ENCODE measurements at regions not wholly inside any gene's neighbourhood (a gene's known extent, or its start where the extent isn't known, plus 50 kb on each side); places are given as distances from the start of the nearest gene placed in this dataset.

GRCh38 chr2:45123521-45124191, 114.4 kb upstream of the SIX2 start:
- H3K36me3 ChIP-seq: no peaks in the 10 kb centered on the region
- 95% methylated on average over 6 of the region's 6 CpGs for WGBS, 2 donors
- no peak overlapping the region for H3K27ac ChIP-seq
- H3K4me1 ChIP-seq: no peaks in the 10 kb centered on the region
- no peaks in the 10 kb centered on the region for H3K9me3 ChIP-seq
- TF ChIP-seq CTCF (IDR thresholded peaks at IDR 0.05) (no peak), EP300 (IDR thresholded peaks at IDR 0.05) (no peak), POLR2A (IDR thresholded peaks at IDR 0.05) (no peak)
- H3K27me3 ChIP-seq: no peaks in the 10 kb centered on the region
- no peak for DNase-seq (ENCODE audit: low spot score in 2 of 2)
- H3K4me3 ChIP-seq: no peak overlapping the region

GRCh38 chr2:45123065-45123464, 113.8 kb upstream of the SIX2 start:
- Histone ChIP-seq H3K27ac (no peak overlapping the region), H3K36me3 (no peaks in the 10 kb centered on the region), H3K4me1 (no peaks in the 10 kb centered on the region), H3K27me3 (no peaks in the 10 kb centered on the region), H3K9me3 (no peaks in the 10 kb centered on the region), H3K4me3 (no peak overlapping the region)
- no peak for TF ChIP-seq POLR2A (IDR thresholded peaks at IDR 0.05)
- TF ChIP-seq EP300 (IDR thresholded peaks at IDR 0.05): no peak
- TF ChIP-seq CTCF (IDR thresholded peaks at IDR 0.05): no peak
- 61 to 69% methylated on average over 2 of the region's 2 CpGs for WGBS, 2 donors
- no peak for DNase-seq (ENCODE audit: low spot score in 2 of 2)

- H3K27ac ChIP-seq: no peak overlapping the region
- no peaks in the 10 kb centered on the region for H3K4me1 ChIP-seq
- TF ChIP-seq CTCF (IDR thresholded peaks at IDR 0.05) (no peak), POLR2A (IDR thresholded peaks at IDR 0.05) (no peak), EP300 (IDR thresholded peaks at IDR 0.05) (no peak)
- no peak overlapping the region for H3K4me3 ChIP-seq
- no peaks in the 10 kb centered on the region for H3K36me3 ChIP-seq
- 85 to 93% methylated on average over 5 of the region's 5 CpGs for WGBS, 2 donors
- no peak for DNase-seq (ENCODE audit: low spot score in 2 of 2)
- no peaks in the 10 kb centered on the region for H3K9me3 ChIP-seq
- H3K27me3 ChIP-seq: no peaks in the 10 kb centered on the region
Observed at GRCh38 chr2:45121236-45121927, 112.1 kb upstream of the SIX2 start.

GRCh38 chr2:45120546-45120945, 111.3 kb upstream of the SIX2 start:
- no peaks in the 10 kb centered on the region for H3K36me3 ChIP-seq
- no peak overlapping the region for H3K27ac ChIP-seq
- H3K27me3 ChIP-seq: no peaks in the 10 kb centered on the region
- no peak for DNase-seq (ENCODE audit: low spot score in 2 of 2)
- H3K9me3 ChIP-seq: no peaks in the 10 kb centered on the region
- no peak for TF ChIP-seq POLR2A (IDR thresholded peaks at IDR 0.05)
- no peak for TF ChIP-seq CTCF (IDR thresholded peaks at IDR 0.05)
- TF ChIP-seq EP300 (IDR thresholded peaks at IDR 0.05): no peak
- H3K4me1 ChIP-seq: no peaks in the 10 kb centered on the region
- H3K4me3 ChIP-seq: no peak overlapping the region

- 88 to 93% methylated on average over 2 of the region's 2 CpGs for WGBS, 2 donors
- no peak overlapping the region for H3K4me3 ChIP-seq
- H3K36me3 ChIP-seq: no peaks in the 10 kb centered on the region
- no peaks in the 10 kb centered on the region for H3K9me3 ChIP-seq
- TF ChIP-seq POLR2A (IDR thresholded peaks at IDR 0.05) (no peak), CTCF (IDR thresholded peaks at IDR 0.05) (no peak), EP300 (IDR thresholded peaks at IDR 0.05) (no peak)
- H3K4me1 ChIP-seq: no peaks in the 10 kb centered on the region
- no peak overlapping the region for H3K27ac ChIP-seq
- H3K27me3 ChIP-seq: no peaks in the 10 kb centered on the region
- DNase-seq (ENCODE audit: low spot score in 2 of 2): no peak
Observed at GRCh38 chr2:45119855-45120254, 110.6 kb upstream of the SIX2 start.

All from tibial nerve (tissue), 4 donors.